ENCODE measurements at regions not wholly inside any gene's neighbourhood (a gene's known extent, or its start where the extent isn't known, plus 50 kb on each side); places are given as distances from the start of the nearest gene placed in this dataset.

- in situ Hi-C loops (cut with HindIII; ENCODE audit: low sequenced_read_pairs) = no loop called here
These were observed 552.1 kb downstream of the DNAJB9 start for GRCh38 chr7:109121599-109122300.

GRCh38 chr7:109125001-109125400, 555.3 kb downstream of the DNAJB9 start:
- in situ Hi-C loops (cut with HindIII; ENCODE audit: low sequenced_read_pairs) = no loop called here

GRCh38 chr7:109126404-109127050, 556.9 kb downstream of the DNAJB9 start:
- in situ Hi-C loops (cut with HindIII; ENCODE audit: low sequenced_read_pairs) = no loop called here

GRCh38 chr7:109127145-109127544, 557.5 kb downstream of the DNAJB9 start:
- in situ Hi-C loops (cut with HindIII; ENCODE audit: low sequenced_read_pairs) = no loop called here

- in situ Hi-C loops (cut with HindIII; ENCODE audit: low sequenced_read_pairs) = no loop called here
These were observed 561.5 kb downstream of the DNAJB9 start for GRCh38 chr7:109131141-109131540.

- in situ Hi-C loops (cut with HindIII; ENCODE audit: low sequenced_read_pairs) = no loop called here
These were observed 567.2 kb downstream of the DNAJB9 start for GRCh38 chr7:109136893-109137292.

- in situ Hi-C loops (cut with HindIII; ENCODE audit: low sequenced_read_pairs) = no loop called here
These were observed 585.1 kb downstream of the DNAJB9 start for GRCh38 chr7:109154748-109155147.

GRCh38 chr7:109158246-109158645, 588.6 kb downstream of the DNAJB9 start:
- in situ Hi-C loops (cut with HindIII; ENCODE audit: low sequenced_read_pairs) = no loop called here

- in situ Hi-C loops (cut with HindIII; ENCODE audit: low sequenced_read_pairs) = no loop called here
These were observed 607.0 kb downstream of the DNAJB9 start for GRCh38 chr7:109176661-109177060.

- in situ Hi-C loops (cut with HindIII; ENCODE audit: low sequenced_read_pairs) = no loop called here
These were observed 608.7 kb downstream of the DNAJB9 start for GRCh38 chr7:109178342-109178741.

- in situ Hi-C loops (cut with HindIII; ENCODE audit: low sequenced_read_pairs) = no loop called here
These were observed 609.9 kb downstream of the DNAJB9 start for GRCh38 chr7:109179601-109180000.

GRCh38 chr7:109190766-109191398, 621.2 kb downstream of the DNAJB9 start:
- in situ Hi-C loops (cut with HindIII; ENCODE audit: low sequenced_read_pairs) = no loop called here

GRCh38 chr7:109206196-109206595, 636.5 kb downstream of the DNAJB9 start:
- in situ Hi-C loops (cut with HindIII; ENCODE audit: low sequenced_read_pairs) = no loop called here

GRCh38 chr7:109213081-109213480, 643.4 kb downstream of the DNAJB9 start:
- in situ Hi-C loops (cut with HindIII; ENCODE audit: low sequenced_read_pairs) = no loop called here

- in situ Hi-C loops (cut with HindIII; ENCODE audit: low sequenced_read_pairs) = no loop called here
These were observed 645.7 kb downstream of the DNAJB9 start for GRCh38 chr7:109215341-109215740.

GRCh38 chr7:109224100-109224499, 654.4 kb downstream of the DNAJB9 start:
- in situ Hi-C loops (cut with HindIII; ENCODE audit: low sequenced_read_pairs) = no loop called here

GRCh38 chr7:109226699-109227098, 657.0 kb downstream of the DNAJB9 start:
- in situ Hi-C loops (cut with HindIII; ENCODE audit: low sequenced_read_pairs) = no loop called here

- in situ Hi-C loops (cut with HindIII; ENCODE audit: low sequenced_read_pairs) = no loop called here
These were observed 665.6 kb downstream of the DNAJB9 start for GRCh38 chr7:109235316-109235715.

GRCh38 chr7:109246330-109247077, 676.8 kb downstream of the DNAJB9 start:
- in situ Hi-C loops (cut with HindIII; ENCODE audit: low sequenced_read_pairs) = no loop called here

GRCh38 chr7:109256762-109257560, 687.3 kb downstream of the DNAJB9 start:
- in situ Hi-C loops (cut with HindIII; ENCODE audit: low sequenced_read_pairs) = no loop called here

GRCh38 chr7:109259151-109259550, 689.5 kb downstream of the DNAJB9 start:
- in situ Hi-C loops (cut with HindIII; ENCODE audit: low sequenced_read_pairs) = no loop called here
